GM19468 (cell line): ENCODE measurements at regions not wholly inside any gene's neighbourhood (a gene's known extent, or its start where the extent isn't known, plus 50 kb on each side); places are given as distances from the start of the nearest gene placed in this dataset.
"Not testable (repeated sequence)": the region's sequence is repeated elsewhere in the genome, so short reads cannot be mapped to it uniquely, and the experiment has no call there.

Experiments used
- ATAC-seq: cut with Tn5 transposase; IDR thresholded peaks from one replicate; pipeline ENCODE4 v1.9.1; 2021; ENCODE audit warnings: mild to moderate bottlenecking, moderate library complexity, moderate number of reproducible peaks; ENCODE audit not compliant: unreplicated experiment; ENCODE audit errors: extremely low read depth

GRCh38 chr21:7826174-7826573 is 2695.2 kb upstream of the TPTE start:
- ATAC-seq, result not testable (repeated sequence)

DNA sequence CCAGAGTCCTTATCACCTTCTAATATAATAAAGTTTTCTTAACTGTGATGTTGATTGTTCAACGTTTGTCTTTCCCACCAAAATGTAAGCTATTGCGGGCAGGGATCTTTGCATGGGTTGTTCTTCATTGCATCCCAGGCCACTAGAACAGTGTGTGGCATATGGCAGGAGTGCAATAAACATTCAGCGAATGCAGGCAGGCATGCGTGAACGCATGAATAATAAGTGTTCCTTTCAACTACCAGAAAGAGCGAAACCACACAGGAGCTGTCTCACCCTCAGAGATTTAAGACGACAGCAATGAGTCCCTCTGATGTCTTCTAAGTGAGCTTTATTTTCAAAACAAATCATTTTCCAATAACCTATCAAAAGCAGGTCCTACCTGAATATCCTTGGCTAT is 2693.1 kb upstream of the TPTE start:
- not testable (repeated sequence) for ATAC-seq

- ATAC-seq, result not testable (repeated sequence)
Observed at GRCh38 chr21:7829411-7829810, 2692.0 kb upstream of the TPTE start.

GRCh38 chr21:7837315-7837714 is 2684.1 kb upstream of the TPTE start:
- ATAC-seq, result not testable (repeated sequence)

DNA sequence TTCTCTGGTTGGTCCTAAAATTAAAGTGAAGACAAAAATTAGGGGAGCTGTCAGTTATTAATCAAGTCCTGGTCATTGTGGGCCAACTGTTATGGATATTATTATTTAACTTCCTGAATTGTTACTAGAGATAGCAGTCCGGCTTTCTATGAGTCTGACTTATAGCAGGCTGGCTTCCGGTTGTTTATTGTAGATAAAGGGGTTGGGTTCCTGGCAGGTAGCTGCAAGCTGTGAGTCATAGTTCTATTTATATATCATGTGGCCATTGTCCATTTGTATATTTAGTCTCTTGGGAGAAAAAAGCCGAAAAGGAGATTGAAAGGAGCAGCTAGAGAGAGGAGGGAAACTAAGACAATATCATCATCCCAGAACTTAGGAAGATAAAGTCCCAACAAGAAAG is 2668.0 kb upstream of the TPTE start:
- not testable (repeated sequence) for ATAC-seq

DNA sequence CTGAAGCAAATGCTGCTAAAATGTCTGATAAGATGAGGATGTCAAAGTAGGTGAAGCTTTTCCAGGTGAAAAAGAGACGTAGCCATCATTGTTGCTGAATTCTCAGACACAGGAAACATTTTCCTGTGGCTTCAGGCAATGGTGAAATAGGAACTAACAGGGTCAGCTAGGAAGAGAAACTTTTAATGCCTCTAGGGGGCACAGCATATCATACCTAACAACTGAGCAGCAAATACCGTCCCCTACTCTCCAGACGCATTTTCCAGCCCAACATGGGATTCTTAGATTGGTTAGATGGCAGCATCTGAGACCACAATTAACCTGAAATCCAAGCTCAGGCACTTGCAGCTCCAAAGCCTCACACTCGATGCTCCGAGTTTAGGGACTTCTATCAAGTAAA is 2667.5 kb upstream of the TPTE start:
- not testable (repeated sequence) for ATAC-seq
